SK-N-SH treated with all-trans-retinoic acid at 6 μM for 48 hours (cell line): ENCODE measurements at regions not wholly inside any gene's neighbourhood (a gene's known extent, or its start where the extent isn't known, plus 50 kb on each side); places are given as distances from the start of the nearest gene placed in this dataset.

ENCODE experiments used
- ARNTL ChIP-seq: fragments of 450-650 bp; formaldehyde crosslinking; IDR thresholded peaks from 2 replicates; pipeline ENCODE4 v1.5.0; 2020; ENCODE audit warnings: low read depth, mild to moderate bottlenecking, moderate library complexity, borderline replicate concordance
- BACH2 ChIP-seq: fragments of 250-450 bp; sonication (Bioruptor Pico); IDR thresholded peaks from 2 replicates; pipeline ENCODE4 v1.9.0; 2021; ENCODE audit warnings: mild to moderate bottlenecking, borderline replicate concordance
- GLIS3 ChIP-seq: fragments of 250-450 bp; sonication (Bioruptor Pico); IDR thresholded peaks from 2 replicates; pipeline ENCODE4 v1.5.0; 2020; ENCODE audit warnings: mild to moderate bottlenecking, moderate library complexity
- OSR1 ChIP-seq: fragments of 250-450 bp; sonication (Bioruptor Pico); IDR thresholded peaks from 2 replicates; pipeline ENCODE4 v1.8.0; 2022; ENCODE audit warnings: moderate library complexity, mild to moderate bottlenecking, inconsistent platforms
- SNAI2 ChIP-seq: fragments of 250-450 bp; sonication (Bioruptor Pico); IDR thresholded peaks from 2 replicates; pipeline ENCODE4 v1.5.0; 2020; ENCODE audit warnings: mild to moderate bottlenecking, moderate library complexity
- ZC3H10 ChIP-seq: fragments of 250-450 bp; sonication (Bioruptor Pico); IDR thresholded peaks from 2 replicates; pipeline ENCODE4 v1.5.1; 2021; ENCODE audit warnings: mild to moderate bottlenecking, moderate library complexity
- ZFP3 ChIP-seq: fragments of 250-450 bp; sonication (Bioruptor Pico); IDR thresholded peaks from 2 replicates; pipeline ENCODE4 v1.5.0; 2020; ENCODE audit warnings: mild to moderate bottlenecking, moderate library complexity
- ZFP30 ChIP-seq: fragments of 450-650 bp; formaldehyde crosslinking; IDR thresholded peaks from 2 replicates; pipeline ENCODE4 v1.5.0; 2022; ENCODE audit warnings: mild to moderate bottlenecking, moderate library complexity
- ZNF8 ChIP-seq: fragments of 450-650 bp; formaldehyde crosslinking; IDR thresholded peaks from 2 replicates; pipeline ENCODE4 v1.5.0; 2020; ENCODE audit warnings: mild to moderate bottlenecking, moderate library complexity
- TF ChIP-seq, protein P1 (sequence below): fragments of 250-450 bp; sonication (Bioruptor Pico); IDR thresholded peaks from 2 replicates; pipeline ENCODE4 v1.5.1; 2020; ENCODE audit warnings: low read depth, mild to moderate bottlenecking, moderate library complexity

DNA sequence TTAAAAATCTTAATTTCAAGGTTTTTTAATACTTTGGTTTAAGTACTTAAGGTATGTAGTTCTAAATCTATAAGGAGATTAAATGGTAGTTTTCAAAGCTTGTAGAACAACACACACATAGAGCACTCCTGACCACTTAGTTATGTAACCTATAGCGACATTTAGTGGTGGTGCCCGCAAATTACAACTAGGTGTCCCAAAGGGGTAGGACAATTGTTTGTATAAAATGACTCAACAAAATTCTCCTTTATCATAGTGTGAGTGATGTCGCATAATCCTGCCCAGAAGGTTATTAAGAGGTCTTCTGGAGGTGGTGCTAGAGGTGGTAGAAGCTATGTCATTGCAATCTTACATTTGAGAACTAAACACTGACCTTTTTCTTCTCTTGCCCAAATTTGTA lies 373.0 kb upstream of the RASGEF1B start:
- TF ChIP-seq SNAI2 (CRISPR knock-in tag) (no peak), GLIS3 (CRISPR knock-in tag) (no peak), ZFP30 (CRISPR knock-in tag) (no peak), OSR1 (CRISPR knock-in tag) (no peak), ARNTL (CRISPR knock-in tag) (no peak), ZC3H10 (no peak), BACH2 (CRISPR knock-in tag) (no peak), ZFP3 (no peak), ZNF8 (no peak)
- TF ChIP-seq, protein P1, sequence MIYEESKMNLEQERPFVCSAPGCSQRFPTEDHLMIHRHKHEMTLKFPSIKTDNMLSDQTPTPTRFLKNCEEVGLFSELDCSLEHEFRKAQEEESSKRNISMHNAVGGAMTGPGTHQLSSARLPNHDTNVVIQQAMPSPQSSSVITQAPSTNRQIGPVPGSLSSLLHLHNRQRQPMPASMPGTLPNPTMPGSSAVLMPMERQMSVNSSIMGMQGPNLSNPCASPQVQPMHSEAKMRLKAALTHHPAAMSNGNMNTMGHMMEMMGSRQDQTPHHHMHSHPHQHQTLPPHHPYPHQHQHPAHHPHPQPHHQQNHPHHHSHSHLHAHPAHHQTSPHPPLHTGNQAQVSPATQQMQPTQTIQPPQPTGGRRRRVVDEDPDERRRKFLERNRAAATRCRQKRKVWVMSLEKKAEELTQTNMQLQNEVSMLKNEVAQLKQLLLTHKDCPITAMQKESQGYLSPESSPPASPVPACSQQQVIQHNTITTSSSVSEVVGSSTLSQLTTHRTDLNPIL (CRISPR knock-in tag): no peak
